HG02571 (cell line): ENCODE measurements at regions not wholly inside any gene's neighbourhood (a gene's known extent, or its start where the extent isn't known, plus 50 kb on each side); places are given as distances from the start of the nearest gene placed in this dataset.

ENCODE experiments used
- ATAC-seq: cut with Tn5 transposase; IDR thresholded peaks from one replicate; pipeline ENCODE4 v1.9.1; 2021; ENCODE audit warnings: mild to moderate bottlenecking, moderate library complexity; ENCODE audit not compliant: unreplicated experiment

GRCh38 chr5:6867712-6868111, 154.5 kb downstream of the TENT4A start:
- no peak for ATAC-seq

DNA sequence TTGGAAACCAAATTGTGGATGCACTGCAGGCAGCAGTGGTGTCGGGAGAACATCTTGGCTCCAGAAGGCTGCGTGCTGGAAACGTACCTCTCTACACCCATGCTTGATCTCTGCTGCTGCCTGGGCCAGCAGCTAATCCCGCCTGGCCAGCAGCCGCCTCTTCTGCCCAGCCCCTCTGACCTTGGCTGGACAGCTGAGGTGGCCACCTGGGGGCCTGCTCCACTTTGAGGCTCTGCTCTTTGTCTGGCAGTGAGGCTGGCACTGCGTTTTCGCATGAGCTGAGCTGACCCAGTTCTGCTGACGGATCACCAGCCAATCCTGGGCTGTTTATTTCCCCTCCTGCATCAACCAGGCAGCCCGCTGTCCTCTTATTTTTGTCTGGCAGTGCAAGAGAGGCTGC, 154.9 kb downstream of the TENT4A start:
- no peak for ATAC-seq

GRCh38 chr5:6868575-6869215, 155.5 kb downstream of the TENT4A start:
- no peak for ATAC-seq

DNA sequence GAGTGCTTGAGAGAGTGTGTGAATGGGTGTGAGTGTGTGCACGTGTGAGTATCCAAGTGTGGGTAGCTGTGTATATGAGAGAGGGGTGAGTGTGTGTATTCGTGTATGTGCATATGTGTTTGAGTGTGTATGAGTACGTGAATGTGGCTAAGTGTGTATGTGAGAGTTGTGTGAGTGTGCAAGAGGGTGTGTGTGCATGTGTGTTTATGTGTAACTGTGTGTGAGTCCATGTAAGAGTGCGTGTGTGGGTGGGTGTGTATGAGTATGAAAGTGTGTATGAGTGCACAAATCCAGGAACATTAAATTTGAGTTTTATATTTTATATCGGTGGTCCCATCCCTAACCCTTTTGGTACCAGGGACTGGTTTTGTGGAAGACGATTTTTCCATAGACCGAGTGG, 156.4 kb downstream of the TENT4A start:
- no peak for ATAC-seq

DNA sequence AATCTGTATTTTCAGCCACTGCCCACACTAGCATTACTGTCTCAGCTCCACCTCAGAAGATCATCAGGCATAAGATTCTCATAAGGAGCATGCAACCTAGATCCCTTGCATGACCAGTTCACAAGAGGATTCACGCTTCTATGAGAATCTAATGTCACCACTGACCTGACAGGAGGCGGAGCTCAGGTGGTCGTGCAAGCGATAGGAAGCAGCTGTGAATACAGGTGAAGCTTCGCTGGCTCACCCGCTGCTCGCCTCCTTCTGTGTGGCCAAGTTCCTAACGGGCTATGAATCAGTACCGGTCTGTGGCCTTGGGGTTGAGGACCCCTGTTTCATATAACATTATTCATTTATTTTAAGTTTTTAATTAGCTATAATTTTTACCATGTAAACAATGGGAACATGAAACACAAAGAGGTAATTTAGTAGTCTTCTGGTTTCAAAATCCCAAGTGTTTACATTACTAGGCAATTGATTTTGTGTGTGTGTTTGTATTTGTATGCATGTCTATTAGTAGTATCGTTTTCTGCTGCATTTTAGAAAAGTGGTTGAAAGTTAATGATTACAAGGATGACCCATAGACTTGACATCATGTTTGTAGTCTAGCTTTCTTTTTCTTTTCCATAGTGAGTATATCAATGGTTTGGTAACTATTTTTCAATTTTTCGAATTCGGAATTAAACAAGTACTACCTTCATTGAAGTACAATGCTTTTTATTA, 159.4 kb downstream of the TENT4A start:
- no peak for ATAC-seq

- ATAC-seq = no peak
These were observed 160.1 kb downstream of the TENT4A start for GRCh38 chr5:6873359-6873758.

DNA sequence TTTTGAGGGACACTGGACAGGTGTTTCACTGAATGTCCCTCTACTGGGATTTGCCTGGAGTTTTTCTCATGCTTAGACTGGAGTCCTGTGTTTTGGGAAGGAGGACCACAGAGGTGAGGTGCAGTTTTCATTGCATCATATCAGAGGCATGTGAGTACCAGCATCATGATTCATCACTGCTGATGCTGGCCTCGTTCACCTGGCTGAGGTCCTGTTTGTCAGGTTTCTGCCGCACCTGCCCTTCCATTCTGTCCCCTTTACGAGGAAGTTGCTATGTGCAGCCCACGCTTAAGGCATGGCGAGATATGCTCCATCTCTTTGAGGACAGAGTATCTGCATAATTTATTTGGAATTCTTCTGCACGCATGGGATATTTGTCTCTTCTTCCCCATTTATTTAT, 162.1 kb downstream of the TENT4A start:
- ATAC-seq = no peak

DNA sequence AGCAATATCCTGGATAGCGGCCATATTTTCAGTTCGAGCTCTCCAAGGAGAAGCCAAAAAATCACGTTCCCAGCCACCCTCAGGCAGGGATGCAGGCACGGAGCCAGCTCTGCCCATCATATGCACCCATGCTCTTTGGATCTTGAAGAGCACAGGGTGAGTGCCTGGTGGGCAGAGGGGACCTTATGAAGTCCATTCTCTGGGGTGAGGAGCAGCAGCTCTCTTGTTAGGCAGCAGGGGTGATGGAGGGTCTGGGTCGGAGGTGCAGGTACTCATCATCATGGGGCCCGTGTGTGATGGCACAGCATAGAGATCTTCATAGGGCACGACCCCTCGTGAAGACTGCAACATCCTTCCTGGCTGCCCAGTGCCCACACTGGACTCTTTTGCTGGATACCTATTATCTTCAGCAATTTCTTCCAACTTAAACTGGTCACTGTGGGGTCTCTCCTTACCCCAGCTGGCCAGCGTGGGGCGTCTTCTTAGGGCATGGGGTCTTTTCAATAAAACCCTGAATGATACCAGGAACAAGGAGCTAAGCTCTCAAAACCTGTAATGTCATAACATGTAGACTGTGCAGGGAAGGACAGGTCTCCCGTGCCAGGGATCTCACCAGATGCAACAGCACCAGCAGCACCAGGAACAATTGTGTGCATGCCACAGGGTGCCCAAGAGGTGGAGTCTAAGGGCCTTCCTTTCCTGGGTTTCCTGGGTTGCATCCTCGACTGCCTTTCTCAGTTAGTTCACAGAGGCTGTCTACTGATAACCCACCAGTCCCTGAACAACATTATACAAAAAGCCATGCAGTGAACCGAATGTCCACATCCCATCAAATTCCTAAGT, 165.0 kb downstream of the TENT4A start:
- ATAC-seq = no peak

DNA sequence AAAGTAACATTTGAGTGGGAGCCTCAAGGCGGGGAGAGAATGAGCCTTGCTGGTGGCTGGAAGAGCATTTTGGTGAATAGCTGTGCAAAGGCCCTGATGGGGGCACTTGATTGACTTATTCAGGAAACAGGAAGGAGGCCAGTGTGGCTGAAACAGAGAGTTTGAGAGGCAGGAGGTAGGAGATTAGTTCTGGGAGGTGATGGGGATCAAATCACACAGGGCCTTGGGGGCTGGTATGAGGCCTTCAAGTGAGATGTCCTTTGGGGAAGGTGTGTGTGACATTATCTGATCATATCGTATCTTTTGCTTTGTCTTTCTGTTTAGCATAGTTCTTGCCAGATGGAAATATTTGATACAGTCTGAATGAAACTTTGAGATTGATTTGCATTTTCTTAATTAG, 172.3 kb downstream of the TENT4A start:
- ATAC-seq = no peak

GRCh38 chr5:6886866-6887265, 173.6 kb downstream of the TENT4A start:
- ATAC-seq = no peak

- ATAC-seq = no peak
These were observed 175.8 kb downstream of the TENT4A start for GRCh38 chr5:6889030-6889429.

- no peak for ATAC-seq
These were observed 186.0 kb downstream of the TENT4A start for GRCh38 chr5:6899221-6899620.

DNA sequence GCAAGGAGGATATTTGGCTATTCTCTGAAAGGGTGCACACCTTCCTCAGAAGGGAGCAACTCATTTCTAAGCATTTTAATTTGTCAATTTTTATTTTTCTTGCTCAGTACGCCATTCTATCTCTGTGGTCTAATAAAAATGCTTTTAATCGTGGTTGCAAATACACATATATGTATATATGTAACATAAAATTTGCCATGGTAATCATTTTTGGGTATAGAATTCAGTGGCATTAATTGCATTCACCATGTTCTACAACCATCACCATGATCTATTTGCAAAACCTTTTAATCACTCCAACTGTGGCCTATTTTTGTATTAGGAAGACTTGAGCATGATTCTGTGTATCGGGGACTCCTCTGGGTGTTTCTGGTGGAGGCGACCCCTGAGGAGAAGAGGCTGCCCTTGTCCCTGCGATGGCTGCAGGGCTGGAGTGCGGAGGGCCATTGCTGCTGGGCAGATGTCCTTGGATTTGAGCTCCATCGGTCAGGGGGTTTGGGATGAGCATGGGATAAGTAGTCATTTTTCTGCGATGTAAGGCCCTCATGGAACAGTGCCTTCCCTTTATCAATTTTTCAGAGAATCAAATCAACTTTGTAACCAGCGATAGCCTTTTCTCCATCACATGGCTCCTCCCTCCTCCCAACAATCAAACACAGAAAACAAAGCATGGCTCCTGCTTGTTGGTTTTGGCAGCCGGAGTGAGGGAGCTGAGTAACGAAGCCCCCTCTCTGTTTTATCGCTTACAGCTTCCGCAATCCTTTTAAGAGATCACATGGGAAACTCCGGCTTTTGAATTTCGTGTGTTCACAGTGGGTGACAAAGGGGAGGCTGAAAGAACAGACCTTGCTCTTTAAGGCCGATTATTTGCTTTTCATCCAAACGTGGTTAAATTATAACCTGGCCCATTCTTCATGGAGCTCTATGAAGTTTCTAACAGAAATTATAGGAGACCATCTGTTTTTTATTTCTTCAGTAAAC, 187.3 kb downstream of the TENT4A start:
- no peak for ATAC-seq

- ATAC-seq = no peak
These were observed 188.9 kb downstream of the TENT4A start for GRCh38 chr5:6902094-6902493.

GRCh38 chr5:6902597-6902996, 189.4 kb downstream of the TENT4A start:
- ATAC-seq = no peak

DNA sequence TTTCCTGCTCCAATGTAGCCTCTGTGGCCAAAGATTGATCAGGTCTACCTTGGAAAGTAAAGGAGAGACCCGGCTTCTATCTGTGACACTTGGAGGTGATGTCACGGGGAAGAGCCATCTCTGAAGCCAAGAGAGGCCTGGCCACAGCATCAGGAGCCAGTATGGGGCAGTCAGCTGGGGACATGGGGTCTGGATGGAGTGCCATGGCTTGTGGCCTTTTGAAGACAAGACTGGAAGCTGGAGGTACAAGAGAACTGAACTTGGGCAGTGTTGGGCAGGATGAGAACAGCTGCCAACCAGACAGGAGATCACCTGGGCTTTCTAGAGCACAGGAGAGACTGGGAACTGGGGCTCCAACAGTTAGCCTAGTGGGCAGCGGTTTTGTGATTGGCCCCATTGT, 190.7 kb downstream of the TENT4A start:
- ATAC-seq = no peak

DNA sequence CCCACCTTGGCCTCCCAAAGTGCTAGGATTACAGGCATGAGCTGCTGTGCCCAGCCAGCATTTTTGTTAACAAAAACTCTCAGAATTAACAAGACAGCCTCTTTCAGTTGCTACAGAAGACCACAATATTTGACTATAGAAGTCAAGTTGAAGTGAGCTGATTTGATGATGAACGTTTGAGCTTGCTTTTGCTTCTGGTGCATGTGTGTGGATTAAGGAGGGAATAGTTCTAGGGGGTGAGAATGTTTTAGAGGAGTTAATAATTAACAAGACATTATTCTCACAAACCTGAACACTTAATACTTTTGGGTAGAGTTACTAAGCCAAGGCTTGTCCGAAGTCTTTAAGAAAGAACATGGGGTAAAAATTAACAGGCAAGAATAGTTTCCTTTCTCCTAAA, 191.6 kb downstream of the TENT4A start:
- no peak for ATAC-seq

- no peak for ATAC-seq
These were observed 192.2 kb downstream of the TENT4A start for GRCh38 chr5:6905423-6905822.

DNA sequence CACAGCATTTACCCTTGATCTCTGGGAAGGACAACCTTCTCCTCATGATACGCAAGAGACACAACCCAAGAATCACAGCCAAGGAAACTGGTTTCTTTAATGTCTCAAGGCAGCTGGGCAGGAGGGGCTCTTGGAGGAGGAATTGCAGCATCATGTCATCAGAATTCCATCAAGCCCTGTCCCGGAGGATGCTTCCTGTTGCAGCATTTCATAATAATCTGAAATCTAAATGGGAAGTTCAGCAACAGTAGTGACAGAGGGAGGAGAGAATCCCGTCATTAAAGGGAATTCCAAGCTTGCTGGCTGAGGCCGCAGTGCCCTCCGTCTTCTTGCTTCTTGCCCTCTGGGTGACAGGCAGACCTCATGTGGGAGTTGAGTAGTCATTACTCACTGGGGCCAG, 192.7 kb downstream of the TENT4A start:
- ATAC-seq = no peak

GRCh38 chr5:6907320-6907918, 194.2 kb downstream of the TENT4A start:
- no peak for ATAC-seq
